GM12892 (cell line): ENCODE measurements at regions not wholly inside any gene's neighbourhood (a gene's known extent, or its start where the extent isn't known, plus 50 kb on each side); places are given as distances from the start of the nearest gene placed in this dataset.

ENCODE experiments used
- POLR2A ChIP-seq: IDR thresholded peaks from 2 replicates; pipeline ENCODE4 v1.6.1; 2011; ENCODE audit warnings: low read depth, low read length, control low read depth
- POLR2AphosphoS5 ChIP-seq: IDR thresholded peaks from 2 replicates; pipeline ENCODE4 v1.6.1; 2011; ENCODE audit warnings: low read depth, low read length, control low read depth

- TF ChIP-seq POLR2AphosphoS5 (no peak), POLR2A (no peak)
These were observed 90.1 kb downstream of the TENT5C start for GRCh38 chr1:117695796-117696490.
